ENCODE measurements at regions not wholly inside any gene's neighbourhood (a gene's known extent, or its start where the extent isn't known, plus 50 kb on each side); places are given as distances from the start of the nearest gene placed in this dataset.
A peak's percentile ranks its signal among the peaks of the same experiment; 100 is the strongest.
"Not testable (repeated sequence)": the region's sequence is repeated elsewhere in the genome, so short reads cannot be mapped to it uniquely, and the experiment has no call there.

DNA sequence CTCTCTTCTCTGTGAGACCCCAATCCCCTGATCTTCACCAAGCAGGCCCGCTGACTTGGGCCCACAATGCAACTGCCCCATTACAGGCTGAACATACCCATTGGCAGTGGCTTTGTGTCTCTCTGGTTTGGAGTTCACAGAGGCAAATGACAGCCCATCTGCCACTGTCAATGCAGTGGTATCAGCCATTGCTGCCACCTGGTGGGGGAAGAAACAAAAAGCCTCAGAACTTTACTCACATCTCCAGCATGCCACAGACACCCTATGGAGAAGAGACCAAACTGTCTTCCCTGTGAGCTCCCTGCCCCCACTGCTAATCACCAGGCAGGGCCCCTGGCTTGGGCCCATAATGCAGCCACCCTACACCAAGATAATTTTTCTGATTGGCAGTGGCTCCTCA, 729.3 kb upstream of the ACTRT1 start:
- DNase-seq (ENCODE audit: low read depth in 2 of 2): no peak

DNA sequence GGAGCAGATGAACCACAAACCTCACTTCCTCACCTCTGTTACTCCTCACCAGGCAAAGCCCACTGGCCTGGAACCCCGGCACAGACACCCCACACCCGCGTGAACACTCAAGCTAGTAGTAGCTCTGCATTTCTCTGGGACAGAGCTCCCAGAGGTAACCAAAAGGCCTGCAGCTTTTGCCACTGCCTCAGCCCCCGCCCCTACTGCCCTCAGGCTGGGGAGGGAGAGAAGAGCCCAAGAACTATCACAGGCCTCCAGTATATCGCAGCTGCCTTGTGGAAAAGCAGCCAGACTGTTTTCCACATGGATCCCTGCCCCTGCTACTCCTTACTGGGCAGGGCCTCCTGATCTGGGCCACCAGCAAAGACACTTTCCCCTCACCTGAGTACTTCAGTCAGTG, 728.7 kb upstream of the ACTRT1 start:
- no peak for DNase-seq (ENCODE audit: low read depth in 2 of 2)

DNA sequence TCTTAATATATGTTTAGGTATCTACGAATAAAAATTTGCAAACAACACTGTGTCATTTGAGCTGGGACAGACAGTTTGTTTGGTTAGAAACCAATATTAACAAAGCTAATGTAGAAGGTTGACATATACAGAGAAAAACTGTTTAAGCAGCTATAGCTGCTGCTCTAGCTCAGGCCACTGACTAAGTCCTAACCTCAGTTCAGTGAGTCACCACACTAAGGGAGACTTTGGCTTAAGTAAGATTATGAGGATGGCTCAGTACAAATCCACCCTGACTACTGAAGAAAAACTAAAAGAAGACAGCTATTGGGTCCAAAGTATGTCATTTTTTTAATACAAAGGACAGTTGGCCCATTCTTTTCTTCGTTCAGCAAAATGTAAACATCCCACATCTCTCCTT, 717.3 kb upstream of the ACTRT1 start:
- DNase-seq (ENCODE audit: low read depth in 2 of 2): no peak

DNA sequence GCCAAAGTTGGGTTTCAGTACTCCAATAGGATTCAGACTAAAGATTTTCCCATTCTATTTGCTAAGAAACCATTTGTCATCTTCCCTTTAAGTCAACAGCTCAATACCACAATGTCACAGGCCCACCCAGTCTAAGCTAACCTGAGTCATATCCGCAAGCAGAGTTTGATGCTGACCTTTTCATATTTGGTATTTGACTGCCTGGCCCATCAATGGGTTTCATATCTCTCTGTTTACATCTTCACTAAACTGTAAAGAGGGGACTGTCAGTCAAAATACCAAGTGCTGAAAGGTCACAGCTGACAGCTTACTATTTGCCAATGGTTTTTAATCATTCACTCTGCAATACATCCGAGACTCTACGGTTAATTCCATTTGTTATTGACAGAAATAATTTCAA, 707.5 kb upstream of the ACTRT1 start:
- no peak for DNase-seq (ENCODE audit: low read depth in 2 of 2)

DNA sequence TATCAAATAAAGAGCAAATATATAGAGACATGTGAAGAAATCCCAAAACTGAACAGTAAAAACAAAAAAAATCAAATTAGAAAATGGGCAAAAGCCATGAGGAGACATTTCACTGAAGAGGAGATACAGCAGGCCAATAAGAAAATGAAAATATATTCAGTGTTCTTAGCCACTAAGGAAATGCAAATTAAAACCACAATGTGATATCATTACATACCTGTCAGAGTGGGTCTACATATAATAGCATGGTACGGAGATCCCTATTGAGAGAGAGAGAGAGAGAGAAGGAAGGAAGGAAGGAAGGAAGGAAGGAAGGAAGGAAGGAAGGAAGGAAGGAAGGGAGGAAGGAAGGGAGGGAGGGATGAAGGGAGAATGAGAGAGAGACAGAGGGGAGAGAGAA, 707.0 kb upstream of the ACTRT1 start:
- no peak for DNase-seq (ENCODE audit: low read depth in 2 of 2)

DNA sequence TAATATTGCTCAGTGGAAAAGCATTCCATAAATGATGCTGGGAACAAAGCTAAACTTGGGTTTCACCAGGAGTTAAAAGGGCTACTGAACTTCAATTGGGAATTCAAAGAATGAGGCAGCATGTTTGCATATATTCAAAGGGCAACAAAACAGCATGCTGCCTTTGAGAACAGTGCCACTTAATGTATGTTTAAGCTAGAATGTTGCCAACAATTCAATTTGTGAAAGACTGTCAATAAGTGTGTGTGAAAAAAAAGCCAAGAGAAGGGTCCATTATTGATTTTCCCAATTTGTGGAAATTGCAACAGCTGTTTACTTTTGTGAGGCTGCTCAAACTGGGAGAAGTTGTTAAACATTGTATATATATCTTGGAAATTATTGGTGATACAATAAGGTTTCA, 701.9 kb upstream of the ACTRT1 start:
- DNase-seq (ENCODE audit: low read depth in 2 of 2): no peak

DNA sequence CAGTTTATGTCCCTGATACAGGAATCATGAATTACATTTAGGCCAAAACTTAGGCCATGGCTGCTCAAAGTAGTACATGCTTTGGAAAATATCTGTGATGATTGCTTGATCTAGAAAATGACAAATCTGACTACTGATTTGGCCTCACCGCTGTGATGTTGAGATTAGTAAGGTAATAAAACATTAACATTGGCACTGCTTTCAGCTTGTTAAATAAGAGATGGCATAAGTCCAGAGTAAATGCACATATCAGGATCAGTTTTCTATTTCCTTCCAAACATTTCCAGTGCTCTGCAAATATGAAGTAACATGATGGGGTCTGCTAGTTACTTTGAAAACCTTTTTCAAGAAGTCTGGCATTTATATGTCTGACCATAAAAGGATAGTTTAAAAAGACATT, 687.3 kb upstream of the ACTRT1 start:
- DNase-seq (ENCODE audit: low read depth in 2 of 2): no peak

DNA sequence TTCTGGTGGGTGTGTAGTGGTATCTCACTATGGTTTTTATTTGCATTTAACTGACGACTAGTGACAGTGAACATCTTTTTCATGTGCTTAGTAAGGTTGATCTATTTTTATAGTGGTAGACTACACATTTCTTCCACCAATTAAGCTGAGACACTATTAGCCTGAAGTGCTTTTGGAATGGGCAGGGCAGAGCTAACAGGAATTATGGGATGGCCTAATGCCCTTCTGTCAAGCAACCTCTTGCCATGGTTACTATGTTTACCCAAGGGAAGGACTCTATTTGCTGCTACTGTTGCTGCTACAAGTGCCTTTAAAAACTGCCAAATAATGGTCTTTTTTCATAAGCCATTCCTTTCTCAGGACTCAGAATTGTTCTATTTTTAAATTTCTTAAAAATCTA, 676.7 kb upstream of the ACTRT1 start:
- no peak for DNase-seq (ENCODE audit: low read depth in 2 of 2)

DNA sequence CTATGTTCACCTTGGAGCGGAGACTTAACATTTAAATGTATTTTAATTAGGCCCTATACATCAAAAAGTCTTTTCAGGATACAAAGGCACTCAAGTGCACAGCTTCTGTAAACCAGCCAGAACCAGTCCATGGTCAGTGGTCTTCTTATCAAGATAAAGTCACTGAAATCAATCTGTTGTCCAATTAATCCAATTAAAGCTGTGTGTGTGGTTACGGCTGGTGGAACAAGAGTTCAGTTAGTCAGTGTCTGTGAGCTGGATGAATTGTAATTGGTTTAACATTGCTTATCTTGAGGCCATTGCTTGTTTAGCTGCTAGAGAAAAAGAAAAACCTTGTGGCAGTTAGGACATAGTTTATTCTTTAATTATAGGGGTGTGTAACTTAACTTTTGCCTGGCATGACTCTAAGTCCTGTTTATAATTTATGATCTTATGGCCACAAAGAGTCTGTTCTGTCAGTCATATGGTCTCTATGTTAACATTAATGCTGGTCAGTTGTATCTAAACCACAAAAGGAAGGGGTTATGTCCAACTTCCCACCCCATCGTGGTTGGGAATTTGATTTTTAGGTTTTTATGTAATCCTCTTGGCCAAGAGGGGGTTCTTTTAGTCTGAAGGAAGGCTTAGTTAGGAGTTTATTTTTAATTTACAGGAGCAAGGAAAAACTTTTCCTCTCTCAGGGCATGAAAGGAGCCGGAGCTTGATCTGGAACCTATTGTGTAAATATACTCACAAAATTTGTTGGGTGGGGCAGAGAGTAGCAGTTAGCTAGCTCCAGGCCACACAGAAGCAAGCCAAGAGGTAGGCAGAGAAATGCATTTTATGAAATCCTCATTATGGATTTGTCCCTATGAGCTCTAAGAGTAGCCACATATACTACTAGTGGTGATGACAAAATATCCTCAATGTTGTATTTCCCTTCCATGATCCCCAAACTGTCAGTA, 665.7 kb upstream of the ACTRT1 start:
- no peak for DNase-seq (ENCODE audit: low read depth in 2 of 2)

DNA sequence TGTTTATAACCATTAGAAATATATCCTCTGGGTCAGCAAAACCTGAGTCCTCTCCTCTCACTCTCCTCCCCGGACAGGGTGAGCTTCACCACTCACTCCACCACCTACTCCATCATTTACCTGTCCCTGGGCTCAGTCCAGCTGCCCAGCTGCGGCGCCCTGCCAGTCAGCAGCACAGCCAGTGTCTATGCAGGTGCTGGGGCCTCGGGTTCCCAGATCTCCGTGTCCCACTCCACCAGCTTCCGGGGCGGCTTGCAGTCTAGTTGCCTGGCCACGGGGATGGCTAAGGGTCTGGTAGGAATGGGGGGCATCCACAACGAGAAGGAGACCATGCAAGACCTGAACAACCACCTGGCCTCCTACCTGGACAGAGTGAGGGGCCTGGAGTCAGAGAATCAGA, 662.2 kb upstream of the ACTRT1 start:
- no peak for DNase-seq (ENCODE audit: low read depth in 2 of 2)

DNA sequence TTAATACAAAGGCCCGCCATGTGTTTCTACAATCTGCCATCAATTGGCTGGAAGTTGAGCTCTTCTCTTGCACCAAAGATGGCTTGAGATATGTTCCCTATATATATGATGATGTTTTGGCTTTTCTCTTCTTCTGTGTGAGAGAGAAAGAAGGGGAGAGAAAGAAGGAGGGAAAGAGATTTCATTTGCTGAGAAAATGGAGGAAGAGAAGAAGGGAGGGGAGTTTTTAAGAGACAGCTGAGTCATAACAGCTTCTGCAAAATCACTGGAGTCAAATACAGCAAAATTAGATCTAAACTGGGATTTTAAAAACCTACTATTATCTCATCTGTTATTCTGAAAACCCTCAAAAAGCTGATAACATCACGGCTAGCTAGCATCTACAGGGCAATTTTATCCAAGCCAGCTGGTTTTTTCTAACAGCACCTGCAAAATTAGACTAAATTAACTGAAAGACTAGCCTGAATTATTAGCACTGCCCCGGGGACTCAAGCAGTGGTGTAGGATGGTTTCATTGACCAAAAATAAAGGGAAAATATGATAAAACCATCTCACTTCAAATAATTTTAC, 647.6 kb upstream of the ACTRT1 start:
- no peak for DNase-seq (ENCODE audit: low read depth in 2 of 2)

DNA sequence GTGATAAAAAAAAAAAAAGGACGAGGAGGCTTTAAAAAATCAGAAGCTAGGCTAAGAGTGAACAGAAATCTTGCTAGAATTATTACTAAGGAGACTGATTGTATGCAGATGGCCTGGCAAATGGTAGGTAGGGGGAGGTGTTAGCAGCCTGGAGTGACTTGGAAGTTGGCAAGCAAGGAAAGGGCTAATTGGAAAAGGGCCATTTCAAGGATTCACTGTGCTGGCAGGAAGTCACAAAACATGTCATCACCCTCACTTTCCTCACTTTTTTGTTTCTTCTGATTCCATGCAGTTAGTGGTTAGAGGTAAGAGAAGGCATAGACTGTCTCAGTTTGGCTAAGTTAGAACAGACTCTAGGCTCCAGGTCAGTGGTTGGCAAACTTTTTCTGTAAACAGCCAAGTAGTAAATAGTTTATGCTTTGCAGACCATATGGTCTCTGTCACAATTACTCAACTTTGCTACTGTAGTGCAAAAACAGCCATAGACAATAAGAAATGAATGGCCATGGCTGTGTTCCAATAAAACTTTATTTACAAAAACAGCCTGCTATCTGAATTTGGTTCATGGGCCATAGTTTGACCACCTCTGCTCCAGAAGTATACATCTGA, 646.5 kb upstream of the ACTRT1 start:
- DNase-seq (ENCODE audit: low read depth in 2 of 2): peak; percentile 69 to 72

DNA sequence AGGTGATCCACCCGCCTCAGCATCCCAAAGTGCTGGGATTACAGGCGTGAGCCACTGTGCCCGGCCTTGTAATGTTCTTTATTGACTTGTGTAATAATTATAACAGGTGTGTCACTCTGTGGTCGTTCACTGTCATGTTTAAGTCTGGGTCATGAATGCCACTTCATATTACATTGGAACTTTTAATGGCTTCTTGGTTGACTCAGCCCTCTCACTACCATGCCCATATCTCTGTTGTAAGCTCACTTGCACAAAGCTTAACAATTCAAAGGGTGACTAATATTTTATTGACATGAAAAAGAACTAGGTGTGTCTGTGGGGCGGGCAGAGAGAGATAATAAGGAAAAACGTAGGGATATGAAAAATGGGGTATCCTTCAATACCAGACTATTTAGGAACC, 639.7 kb upstream of the ACTRT1 start:
- DNase-seq (ENCODE audit: low read depth in 2 of 2): no peak

DNA sequence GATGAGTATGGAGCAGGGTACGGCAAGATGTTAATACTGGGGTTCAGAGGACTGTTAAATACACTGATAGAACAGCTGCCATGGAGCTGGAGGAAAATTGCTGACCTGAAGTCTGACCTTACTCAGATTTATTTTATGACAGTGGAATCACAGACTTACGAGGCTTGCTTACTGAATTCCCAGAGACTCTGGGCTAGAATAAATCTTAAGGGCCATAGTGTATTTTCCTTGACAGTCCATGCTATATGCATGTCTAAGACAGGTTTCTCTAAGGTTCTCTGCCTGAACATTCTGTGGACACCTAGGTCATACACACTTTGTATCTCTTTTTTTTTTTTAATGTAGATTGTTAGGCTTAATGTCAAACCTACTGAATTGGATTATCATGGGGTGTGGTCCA, 633.2 kb upstream of the ACTRT1 start:
- no peak for DNase-seq (ENCODE audit: low read depth in 2 of 2)

DNA sequence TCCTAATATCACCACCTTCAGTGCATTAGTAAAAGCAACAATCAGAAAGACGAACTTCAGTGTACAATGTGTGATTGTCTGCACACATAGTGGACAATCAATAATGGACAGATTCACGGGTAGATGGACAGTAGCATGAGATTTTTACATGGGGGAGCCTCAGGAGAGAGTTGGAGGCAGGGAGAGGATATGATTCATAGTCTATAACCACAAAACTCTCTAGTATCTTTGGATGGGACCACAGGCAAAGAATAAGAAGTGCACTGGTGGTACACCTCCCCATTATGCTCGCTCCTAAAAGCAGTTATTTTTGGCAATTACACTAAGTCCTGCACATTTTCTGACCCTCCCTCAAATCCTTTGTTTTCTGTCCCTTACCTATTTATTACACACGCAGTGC, 624.4 kb upstream of the ACTRT1 start:
- DNase-seq (ENCODE audit: low read depth in 2 of 2): no peak

DNA sequence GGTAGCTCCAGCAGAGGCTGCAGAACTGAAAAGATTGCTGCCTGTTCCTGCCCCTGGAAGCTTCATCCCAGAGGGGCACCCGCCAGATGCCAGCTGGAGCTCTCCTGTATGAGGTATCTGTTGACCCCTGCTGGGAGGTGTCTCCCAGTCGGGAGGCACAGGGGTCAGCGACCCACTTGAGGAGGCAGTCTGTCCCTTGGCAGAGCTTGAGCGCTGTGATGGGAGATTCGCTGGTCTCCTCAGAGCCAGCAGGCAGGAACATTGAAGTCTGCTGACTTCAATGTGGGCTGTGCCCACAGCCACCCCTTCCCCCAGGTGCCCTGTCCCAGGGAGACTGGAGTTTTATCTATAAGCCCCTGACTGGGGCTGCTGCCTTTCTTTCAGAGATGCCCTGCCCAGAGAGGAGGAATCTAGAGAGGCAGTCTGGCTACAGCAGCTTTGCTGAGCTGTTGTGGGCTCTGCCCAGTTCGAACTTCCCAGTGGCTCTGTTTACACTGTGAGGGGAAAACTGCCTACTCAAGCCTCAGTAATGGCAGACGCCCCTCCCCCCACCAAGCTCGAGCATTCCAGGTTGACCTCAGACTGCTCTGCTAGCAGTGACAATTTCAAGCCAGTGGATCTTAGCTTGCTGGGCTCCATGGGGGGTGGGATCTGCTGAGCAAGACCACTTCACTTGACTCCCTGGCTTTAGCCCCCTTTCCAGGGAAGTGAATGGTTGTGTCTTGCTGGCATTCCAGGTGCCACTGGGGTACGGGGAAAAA, 622.3 kb upstream of the ACTRT1 start:
- not testable (repeated sequence) for DNase-seq (ENCODE audit: low read depth in 2 of 2)

DNA sequence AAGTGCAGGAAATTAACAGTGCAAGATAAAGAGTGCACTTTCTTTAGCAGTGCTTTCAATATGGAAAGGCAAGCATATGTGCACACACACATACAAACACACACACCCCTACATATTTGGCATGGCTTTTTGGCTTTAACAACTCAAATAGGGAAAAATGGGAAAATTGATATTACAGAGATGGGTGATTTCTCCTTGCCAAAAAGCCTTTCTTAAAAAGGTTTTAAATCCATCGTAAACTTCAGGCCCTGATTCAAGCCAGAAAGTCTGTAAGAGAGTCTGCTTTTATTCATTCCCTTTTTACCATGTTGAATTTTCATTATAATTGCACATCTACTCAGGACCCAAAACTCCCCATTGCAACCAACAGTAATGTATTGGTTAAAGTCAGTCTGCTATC, 612.0 kb upstream of the ACTRT1 start:
- no peak for DNase-seq (ENCODE audit: low read depth in 2 of 2)

DNA sequence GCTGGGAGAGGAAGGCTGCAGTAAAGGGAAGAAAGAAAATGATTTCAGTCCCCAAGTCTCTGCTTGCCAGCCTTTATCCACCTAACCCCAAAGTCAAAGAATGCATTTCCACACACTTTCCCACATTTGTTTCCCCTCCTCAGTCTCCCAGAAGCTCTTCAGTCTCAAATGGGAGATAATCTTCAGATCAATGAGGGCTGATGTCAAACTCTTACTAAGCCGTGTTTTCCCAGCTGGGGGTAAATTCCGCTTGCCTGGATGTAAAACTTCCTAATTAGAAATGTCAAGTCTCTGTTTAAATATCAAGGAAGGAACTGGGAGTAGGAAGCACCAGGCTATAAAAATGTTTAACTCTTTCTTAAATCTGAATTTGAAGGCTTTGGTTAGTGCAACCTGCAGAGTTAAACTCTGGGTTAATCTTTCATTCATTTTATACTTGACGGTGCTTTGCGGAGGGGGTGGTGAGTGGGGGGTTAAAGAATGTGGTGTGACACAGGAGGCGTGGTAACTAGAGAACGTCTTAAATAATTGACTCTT, 601.4 kb upstream of the ACTRT1 start:
- no peak for DNase-seq (ENCODE audit: low read depth in 2 of 2)

DNA sequence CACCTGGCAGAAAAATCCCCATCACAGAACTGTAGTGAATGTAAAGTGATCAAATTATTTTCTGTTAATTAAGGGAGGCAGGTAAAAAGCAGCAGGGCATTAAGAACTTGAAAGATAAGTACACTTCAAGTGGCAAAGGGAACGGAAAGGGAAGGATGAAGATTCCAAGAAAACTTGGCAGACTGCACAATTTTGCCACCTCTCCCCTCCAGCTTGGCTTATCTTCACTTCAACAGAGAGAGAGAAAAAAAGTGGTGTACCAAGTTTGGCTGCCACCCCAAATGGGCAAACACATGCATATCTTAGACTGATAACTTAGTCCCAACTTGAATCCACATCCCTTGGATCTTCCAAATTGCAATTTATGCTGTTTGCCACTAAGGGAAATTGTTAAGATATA, 598.1 kb upstream of the ACTRT1 start:
- DNase-seq (ENCODE audit: low read depth in 2 of 2): no peak

DNA sequence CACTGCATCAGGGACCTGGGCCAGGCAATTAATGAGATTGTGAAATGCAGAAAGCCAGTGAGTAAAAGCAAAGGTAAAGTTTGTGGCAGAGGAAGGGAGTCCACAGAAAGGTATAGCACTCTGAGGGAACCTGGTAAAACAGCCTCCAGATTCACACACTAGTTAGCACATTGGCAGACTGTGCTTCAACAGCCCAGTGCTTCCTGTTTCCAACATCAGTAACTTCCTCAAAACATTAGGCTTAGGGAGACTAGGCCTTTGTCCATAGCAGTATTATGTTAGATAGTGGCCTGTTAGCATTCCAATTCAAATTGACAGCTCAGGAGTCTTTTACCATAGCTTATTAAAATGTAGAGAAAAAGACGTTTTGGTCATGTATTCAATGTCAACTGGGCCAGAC, 582.6 kb upstream of the ACTRT1 start:
- DNase-seq (ENCODE audit: low read depth in 2 of 2): no peak

DNA sequence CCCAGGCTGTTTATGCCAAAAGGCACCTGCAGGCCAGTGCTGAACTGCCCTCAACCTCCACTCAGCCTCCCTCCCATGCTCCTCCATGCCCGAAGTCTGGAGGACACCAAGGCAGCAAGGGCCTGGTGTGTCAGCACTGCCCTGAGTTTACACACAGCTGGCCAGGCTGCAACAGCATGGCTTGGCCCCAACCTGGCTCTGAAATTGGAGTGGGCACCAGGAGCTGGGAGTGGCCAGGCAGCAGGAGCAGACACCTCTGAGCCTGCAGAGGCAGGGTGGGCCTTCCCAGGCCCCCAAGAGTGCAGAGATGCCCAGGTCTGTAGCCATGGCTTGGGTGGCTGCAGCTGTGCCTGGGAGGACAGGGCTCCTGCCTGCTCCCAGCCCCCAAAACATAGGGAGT, 571.2 kb upstream of the ACTRT1 start:
- DNase-seq (ENCODE audit: low read depth in 2 of 2): no peak

DNA sequence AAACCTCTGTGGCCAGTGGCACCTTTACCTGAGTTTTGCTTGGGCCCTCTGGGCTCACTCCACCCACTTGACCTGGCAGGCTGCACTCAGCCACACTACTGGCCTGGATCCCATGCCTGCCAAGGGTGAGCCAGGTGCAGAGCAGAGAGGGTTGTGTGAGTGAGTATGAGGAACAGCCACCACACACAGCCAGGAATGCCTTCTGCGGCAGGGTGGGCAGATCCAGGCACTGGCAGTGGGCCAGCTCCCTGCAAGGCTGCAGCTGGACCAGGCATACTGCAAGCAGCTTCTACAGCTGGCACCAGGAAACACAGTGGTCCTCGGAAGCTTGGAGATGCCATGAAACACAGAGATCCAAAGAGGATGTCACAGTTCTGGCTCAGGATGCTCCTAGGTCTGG, 570.1 kb upstream of the ACTRT1 start:
- DNase-seq (ENCODE audit: low read depth in 2 of 2): no peak

Measured in fibroblast of skin of left biceps (primary cell).